GM23338 (cell line): ENCODE measurements at regions not wholly inside any gene's neighbourhood (a gene's known extent, or its start where the extent isn't known, plus 50 kb on each side); places are given as distances from the start of the nearest gene placed in this dataset.

Experiments used
- ATAC-seq: fragments of 200-7000 bp; cut with Tn5 transposase; 3 replicates; pipeline ENCODE4 v1.9.1; 2020
- DNase-seq: peaks from one replicate; pipeline ENCODE4 v3.0.0-alpha.2; 2015; ENCODE audit warnings: low spot score
- H2AFZ ChIP-seq: fragments of 200-600 bp; sonication (generic); 2 replicates; pipeline ENCODE4 v1.8.0; 2016; ENCODE audit warnings: antibody characterized with exemption, mild to moderate bottlenecking, moderate library complexity
- H3F3A ChIP-seq: fragments of 200-600 bp; sonication (generic); replicated peaks from 2 replicates; pipeline ENCODE4 v1.8.0; 2017; ENCODE audit warnings: antibody characterized with exemption, mixed run types, low read depth
- H3K27ac ChIP-seq: fragments of 200-600 bp; sonication (generic); 2 replicates; pipeline ENCODE4 v1.6.1; 2016; ENCODE audit warnings: low read depth
- H3K27me3 ChIP-seq: fragments of 200-600 bp; sonication (generic); 2 replicates; pipeline ENCODE4 v1.8.0; 2016; ENCODE audit warnings: mild to moderate bottlenecking, mixed run types, moderate library complexity; ENCODE audit not compliant: insufficient read depth
- H3K36me3 ChIP-seq: fragments of 200-600 bp; sonication (generic); 2 replicates; pipeline ENCODE4 v1.8.0; 2016; ENCODE audit warnings: mild to moderate bottlenecking; ENCODE audit not compliant: insufficient read depth
- H3K4me1 ChIP-seq: fragments of 200-600 bp; sonication (generic); 2 replicates; pipeline ENCODE4 v1.8.0; 2016; ENCODE audit warnings: mild to moderate bottlenecking, moderate library complexity; ENCODE audit not compliant: insufficient read depth
- H3K4me2 ChIP-seq: fragments of 200-600 bp; sonication (generic); 2 replicates; pipeline ENCODE4 v1.7.1; 2017; ENCODE audit warnings: mixed run types
- H3K4me3 ChIP-seq: fragments of 200-600 bp; sonication (generic); 2 replicates; pipeline ENCODE4 v1.6.1; 2016; ENCODE audit warnings: mixed run types
- H3K79me2 ChIP-seq: fragments of 200-600 bp; sonication (generic); replicated peaks from 2 replicates; pipeline ENCODE4 v1.8.0; 2017; ENCODE audit warnings: mild to moderate bottlenecking; ENCODE audit not compliant: insufficient read depth
- H3K9me2 ChIP-seq: fragments of 200-600 bp; sonication (generic); 2 replicates; pipeline ENCODE4 v1.8.0; 2017; ENCODE audit not compliant: insufficient read depth
- H4K20me1 ChIP-seq: fragments of 200-600 bp; sonication (generic); replicated peaks from 2 replicates; pipeline ENCODE4 v1.8.0; 2017; ENCODE audit warnings: mild to moderate bottlenecking; ENCODE audit not compliant: insufficient read depth
- H3K27ac Mint-ChIP-seq: 2 replicates; pipeline ENCODE4 v1.8.0; 2020; ENCODE audit warnings: inconsistent platforms, mild to moderate bottlenecking, moderate library complexity, mixed read lengths
- H3K27me3 Mint-ChIP-seq: 3 replicates; pipeline ENCODE4 v1.8.0; 2022; ENCODE audit warnings: low read depth, mild to moderate bottlenecking, moderate library complexity, mixed read lengths, inconsistent platforms; ENCODE audit not compliant: insufficient read depth, poor library complexity
- H3K36me3 Mint-ChIP-seq: 3 replicates; pipeline ENCODE4 v1.8.0; 2021; ENCODE audit warnings: low read depth, mild to moderate bottlenecking, inconsistent platforms, moderate library complexity, mixed read lengths
- H3K4me1 Mint-ChIP-seq: 3 replicates; pipeline ENCODE4 v1.8.0; 2020; ENCODE audit warnings: mild to moderate bottlenecking, inconsistent platforms, mixed read lengths
- H3K4me3 Mint-ChIP-seq: 3 replicates; pipeline ENCODE4 v1.8.0; 2021; ENCODE audit warnings: moderate library complexity, mild to moderate bottlenecking, inconsistent platforms, mixed read lengths
- H3K9me3 Mint-ChIP-seq: 3 replicates; pipeline ENCODE4 v1.8.0; 2020; ENCODE audit warnings: moderate library complexity, mild to moderate bottlenecking, inconsistent platforms, mixed read lengths
- EZH2phosphoT487 ChIP-seq: fragments of 200-600 bp; sonication (generic); IDR thresholded peaks from one replicate; pipeline ENCODE4 v1.8.1; 2018; ENCODE audit warnings: antibody characterized with exemption; ENCODE audit not compliant: unreplicated experiment
- JUNB ChIP-seq: IDR thresholded peaks from one replicate; pipeline ENCODE4 v1.6.1; 2016; ENCODE audit warnings: antibody characterized with exemption; ENCODE audit not compliant: unreplicated experiment
- TF ChIP-seq, protein P1 (sequence below): fragments of 250-450 bp; sonication (Bioruptor Pico); IDR thresholded peaks from 2 replicates; pipeline ENCODE4 v1.5.0; 2020; ENCODE audit warnings: mild to moderate bottlenecking, moderate library complexity
- TF ChIP-seq, protein P2 (sequence below): IDR thresholded peaks from 2 replicates; pipeline ENCODE4 v1.6.1; 2016; ENCODE audit warnings: antibody characterized with exemption

DNA sequence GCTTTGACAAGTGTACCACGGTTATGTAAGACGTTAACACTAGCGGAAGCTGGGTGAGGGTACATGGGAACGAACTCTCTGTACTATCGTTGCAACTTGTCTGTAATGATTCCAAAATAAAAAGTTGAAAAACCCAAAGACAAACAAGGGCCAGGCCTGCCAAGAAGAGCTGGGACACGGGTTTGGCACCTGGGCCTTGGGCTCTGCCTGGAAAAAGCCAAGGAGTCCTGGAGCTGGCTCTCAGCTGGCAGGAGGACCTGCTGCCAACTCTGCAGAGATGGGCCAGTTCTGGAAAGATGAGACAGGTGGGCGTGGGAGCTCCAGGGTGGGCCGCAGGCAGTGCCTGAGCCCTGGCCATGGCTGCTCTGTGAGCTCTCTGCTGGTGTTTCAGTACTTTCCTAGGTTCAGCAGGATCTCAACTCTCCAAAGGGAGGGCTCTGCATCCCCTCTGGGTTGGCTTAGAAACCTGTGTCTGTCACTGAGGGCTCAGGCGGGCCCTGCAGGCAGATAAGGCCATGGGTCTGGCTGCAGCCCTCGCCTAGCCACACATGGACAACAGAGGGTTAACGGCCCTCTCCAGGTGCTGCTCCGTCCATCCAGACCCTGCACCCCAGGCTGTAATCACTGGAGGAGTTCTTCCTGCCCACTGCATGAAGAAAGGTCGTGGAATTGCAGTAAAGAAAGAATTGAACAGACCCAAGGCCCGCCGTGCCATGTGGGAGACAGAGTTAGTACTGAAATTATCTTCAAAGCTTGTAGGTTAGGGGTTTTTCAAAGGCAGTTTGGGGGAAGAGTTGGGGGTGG is 89.9 kb downstream of the RHOB start (continued):
- TF ChIP-seq, protein P1, sequence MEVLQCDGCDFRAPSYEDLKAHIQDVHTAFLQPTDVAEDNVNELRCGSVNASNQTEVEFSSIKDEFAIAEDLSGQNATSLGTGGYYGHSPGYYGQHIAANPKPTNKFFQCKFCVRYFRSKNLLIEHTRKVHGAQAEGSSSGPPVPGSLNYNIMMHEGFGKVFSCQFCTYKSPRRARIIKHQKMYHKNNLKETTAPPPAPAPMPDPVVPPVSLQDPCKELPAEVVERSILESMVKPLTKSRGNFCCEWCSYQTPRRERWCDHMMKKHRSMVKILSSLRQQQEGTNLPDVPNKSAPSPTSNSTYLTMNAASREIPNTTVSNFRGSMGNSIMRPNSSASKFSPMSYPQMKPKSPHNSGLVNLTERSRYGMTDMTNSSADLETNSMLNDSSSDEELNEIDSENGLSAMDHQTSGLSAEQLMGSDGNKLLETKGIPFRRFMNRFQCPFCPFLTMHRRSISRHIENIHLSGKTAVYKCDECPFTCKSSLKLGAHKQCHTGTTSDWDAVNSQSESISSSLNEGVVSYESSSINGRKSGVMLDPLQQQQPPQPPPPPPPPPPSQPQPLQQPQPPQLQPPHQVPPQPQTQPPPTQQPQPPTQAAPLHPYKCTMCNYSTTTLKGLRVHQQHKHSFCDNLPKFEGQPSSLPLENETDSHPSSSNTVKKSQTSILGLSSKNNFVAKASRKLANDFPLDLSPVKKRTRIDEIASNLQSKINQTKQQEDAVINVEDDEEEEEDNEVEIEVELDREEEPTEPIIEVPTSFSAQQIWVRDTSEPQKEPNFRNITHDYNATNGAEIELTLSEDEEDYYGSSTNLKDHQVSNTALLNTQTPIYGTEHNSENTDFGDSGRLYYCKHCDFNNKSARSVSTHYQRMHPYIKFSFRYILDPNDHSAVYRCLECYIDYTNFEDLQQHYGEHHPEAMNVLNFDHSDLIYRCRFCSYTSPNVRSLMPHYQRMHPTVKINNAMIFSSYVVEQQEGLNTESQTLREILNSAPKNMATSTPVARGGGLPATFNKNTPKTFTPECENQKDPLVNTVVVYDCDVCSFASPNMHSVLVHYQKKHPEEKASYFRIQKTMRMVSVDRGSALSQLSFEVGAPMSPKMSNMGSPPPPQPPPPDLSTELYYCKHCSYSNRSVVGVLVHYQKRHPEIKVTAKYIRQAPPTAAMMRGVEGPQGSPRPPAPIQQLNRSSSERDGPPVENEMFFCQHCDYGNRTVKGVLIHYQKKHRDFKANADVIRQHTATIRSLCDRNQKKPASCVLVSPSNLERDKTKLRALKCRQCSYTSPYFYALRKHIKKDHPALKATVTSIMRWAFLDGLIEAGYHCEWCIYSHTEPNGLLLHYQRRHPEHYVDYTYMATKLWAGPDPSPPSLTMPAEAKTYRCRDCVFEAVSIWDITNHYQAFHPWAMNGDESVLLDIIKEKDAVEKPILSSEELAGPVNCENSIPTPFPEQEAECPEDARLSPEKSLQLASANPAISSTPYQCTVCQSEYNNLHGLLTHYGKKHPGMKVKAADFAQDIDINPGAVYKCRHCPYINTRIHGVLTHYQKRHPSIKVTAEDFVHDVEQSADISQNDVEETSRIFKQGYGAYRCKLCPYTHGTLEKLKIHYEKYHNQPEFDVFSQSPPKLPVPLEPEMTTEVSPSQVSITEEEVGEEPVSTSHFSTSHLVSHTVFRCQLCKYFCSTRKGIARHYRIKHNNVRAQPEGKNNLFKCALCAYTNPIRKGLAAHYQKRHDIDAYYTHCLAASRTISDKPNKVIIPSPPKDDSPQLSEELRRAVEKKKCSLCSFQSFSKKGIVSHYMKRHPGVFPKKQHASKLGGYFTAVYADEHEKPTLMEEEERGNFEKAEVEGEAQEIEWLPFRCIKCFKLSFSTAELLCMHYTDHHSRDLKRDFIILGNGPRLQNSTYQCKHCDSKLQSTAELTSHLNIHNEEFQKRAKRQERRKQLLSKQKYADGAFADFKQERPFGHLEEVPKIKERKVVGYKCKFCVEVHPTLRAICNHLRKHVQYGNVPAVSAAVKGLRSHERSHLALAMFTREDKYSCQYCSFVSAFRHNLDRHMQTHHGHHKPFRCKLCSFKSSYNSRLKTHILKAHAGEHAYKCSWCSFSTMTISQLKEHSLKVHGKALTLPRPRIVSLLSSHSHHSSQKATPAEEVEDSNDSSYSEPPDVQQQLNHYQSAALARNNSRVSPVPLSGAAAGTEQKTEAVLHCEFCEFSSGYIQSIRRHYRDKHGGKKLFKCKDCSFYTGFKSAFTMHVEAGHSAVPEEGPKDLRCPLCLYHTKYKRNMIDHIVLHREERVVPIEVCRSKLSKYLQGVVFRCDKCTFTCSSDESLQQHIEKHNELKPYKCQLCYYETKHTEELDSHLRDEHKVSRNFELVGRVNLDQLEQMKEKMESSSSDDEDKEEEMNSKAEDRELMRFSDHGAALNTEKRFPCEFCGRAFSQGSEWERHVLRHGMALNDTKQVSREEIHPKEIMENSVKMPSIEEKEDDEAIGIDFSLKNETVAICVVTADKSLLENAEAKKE (CRISPR knock-in tag): no peak

DNA sequence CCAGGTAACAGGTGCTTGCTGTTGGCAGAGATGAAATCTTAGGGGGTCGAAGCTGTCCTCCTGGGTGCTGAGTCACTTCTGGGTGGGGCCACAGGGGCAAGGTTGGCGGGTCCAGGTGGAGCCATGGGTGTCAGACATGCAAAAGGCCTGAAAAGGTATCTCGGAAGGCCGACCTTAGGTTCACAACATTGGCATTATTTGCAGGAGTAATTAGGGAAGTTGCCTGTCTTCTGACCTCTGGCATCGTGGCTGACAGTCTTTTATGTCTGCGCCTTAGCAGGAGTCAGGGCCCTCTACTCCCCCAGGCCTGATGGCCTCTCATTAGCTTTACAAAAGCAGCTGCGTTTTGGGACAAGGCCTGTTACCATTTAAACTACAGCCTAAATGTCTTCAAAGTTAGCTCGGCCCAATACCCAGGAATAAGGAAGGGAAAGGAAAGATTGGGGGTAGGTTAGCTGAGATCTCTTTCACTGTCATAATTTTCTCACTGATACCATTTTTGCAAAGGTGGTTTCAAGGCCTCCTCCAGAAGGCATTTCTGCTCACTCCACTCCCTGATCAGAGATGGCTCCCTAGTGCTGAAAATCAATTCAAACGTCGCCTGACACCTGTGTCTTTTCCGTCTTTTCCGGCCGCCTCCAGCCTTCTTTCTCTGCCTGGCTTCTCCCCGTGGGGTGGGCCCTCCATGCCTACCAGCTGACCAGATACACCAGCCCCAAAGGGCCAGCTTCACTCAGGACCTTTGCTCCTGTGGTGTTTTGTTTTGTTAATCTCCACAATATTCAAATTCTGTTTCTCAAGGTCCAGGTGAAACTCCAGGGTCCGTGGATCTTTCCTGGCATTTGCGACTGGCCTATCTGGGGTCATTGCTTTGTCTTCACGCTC is 90.8 kb downstream of the RHOB start:
- Histone ChIP-seq H3K79me2 (no peaks in the 10 kb centered on the region), H3K27ac (no peak overlapping the region), H3F3A (no peaks in the 10 kb centered on the region), H3K4me3 (no peak overlapping the region), H3K36me3 (no peaks in the 10 kb centered on the region), H3K27me3 (no peaks in the 10 kb centered on the region), H3K9me2 (no peaks in the 10 kb centered on the region), H3K4me2 (peak overlapping the region; percentile 19), H2AFZ (peak overlapping the region; percentile 9), H4K20me1 (no peaks in the 10 kb centered on the region), H3K4me1 (peaks cover 18% of the 10 kb centered on the region)
- Mint-ChIP-seq H3K36me3 (peaks cover 2% of the 10 kb centered on the region; the same call in 1 of the 3 replicates), H3K9me3 (no peaks in the 10 kb centered on the region), H3K4me1 (peaks cover 34% of the 10 kb centered on the region), H3K27me3 (peaks cover 25% of the 10 kb centered on the region), H3K27ac (peak overlapping the region; percentile 53; the same call in 1 of the 2 replicates), H3K4me3 (peak overlapping the region; percentile 25; the same call in 2 of the 3 replicates)
- no peak for TF ChIP-seq JUNB
- TF ChIP-seq, protein P1 (CRISPR knock-in tag): no peak
- TF ChIP-seq EZH2phosphoT487: no peak
- TF ChIP-seq, protein P2, sequence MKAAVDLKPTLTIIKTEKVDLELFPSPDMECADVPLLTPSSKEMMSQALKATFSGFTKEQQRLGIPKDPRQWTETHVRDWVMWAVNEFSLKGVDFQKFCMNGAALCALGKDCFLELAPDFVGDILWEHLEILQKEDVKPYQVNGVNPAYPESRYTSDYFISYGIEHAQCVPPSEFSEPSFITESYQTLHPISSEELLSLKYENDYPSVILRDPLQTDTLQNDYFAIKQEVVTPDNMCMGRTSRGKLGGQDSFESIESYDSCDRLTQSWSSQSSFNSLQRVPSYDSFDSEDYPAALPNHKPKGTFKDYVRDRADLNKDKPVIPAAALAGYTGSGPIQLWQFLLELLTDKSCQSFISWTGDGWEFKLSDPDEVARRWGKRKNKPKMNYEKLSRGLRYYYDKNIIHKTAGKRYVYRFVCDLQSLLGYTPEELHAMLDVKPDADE: 0 out of 2 replicates have a peak, but pooled peaks have one; percentile 6
- ATAC-seq (peak; percentile 33), DNase-seq (no peak)
